GM19240 (cell line): ENCODE measurements at regions not wholly inside any gene's neighbourhood (a gene's known extent, or its start where the extent isn't known, plus 50 kb on each side); places are given as distances from the start of the nearest gene placed in this dataset.

Experiments
- DNase-seq: peaks from one replicate; pipeline ENCODE4 v3.0.0; 2011; ENCODE audit warnings: low spot score; ENCODE audit not compliant: insufficient read length

- DNase-seq: no peak
Measured at GRCh38 chr12:89760783-89761182, 52.1 kb upstream of the ATP2B1 start.
